ENCODE measurements at regions not wholly inside any gene's neighbourhood (a gene's known extent, or its start where the extent isn't known, plus 50 kb on each side); places are given as distances from the start of the nearest gene placed in this dataset.

DNA sequence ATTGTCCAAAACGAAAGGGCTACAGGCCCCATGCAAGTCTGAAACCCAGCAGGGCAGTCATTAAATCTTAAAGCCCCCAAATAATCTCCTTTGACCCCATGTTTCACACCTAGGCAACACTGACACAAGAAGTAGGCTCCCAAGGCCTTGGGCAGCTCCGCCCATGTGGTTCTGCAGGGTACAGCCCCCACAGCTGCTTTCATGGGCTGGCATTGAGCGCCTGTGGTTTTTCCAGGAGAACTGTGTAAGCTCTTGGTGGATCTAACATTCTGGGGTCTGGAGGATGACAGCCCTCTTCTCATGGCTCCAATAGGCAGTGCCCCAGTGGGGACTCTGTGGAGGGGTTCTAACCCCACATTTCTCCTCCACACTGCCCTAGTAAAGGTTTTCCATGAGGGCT is 623.5 kb downstream of the PRR16 start:
- TF ChIP-seq, protein P1, sequence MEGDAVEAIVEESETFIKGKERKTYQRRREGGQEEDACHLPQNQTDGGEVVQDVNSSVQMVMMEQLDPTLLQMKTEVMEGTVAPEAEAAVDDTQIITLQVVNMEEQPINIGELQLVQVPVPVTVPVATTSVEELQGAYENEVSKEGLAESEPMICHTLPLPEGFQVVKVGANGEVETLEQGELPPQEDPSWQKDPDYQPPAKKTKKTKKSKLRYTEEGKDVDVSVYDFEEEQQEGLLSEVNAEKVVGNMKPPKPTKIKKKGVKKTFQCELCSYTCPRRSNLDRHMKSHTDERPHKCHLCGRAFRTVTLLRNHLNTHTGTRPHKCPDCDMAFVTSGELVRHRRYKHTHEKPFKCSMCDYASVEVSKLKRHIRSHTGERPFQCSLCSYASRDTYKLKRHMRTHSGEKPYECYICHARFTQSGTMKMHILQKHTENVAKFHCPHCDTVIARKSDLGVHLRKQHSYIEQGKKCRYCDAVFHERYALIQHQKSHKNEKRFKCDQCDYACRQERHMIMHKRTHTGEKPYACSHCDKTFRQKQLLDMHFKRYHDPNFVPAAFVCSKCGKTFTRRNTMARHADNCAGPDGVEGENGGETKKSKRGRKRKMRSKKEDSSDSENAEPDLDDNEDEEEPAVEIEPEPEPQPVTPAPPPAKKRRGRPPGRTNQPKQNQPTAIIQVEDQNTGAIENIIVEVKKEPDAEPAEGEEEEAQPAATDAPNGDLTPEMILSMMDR (IDR thresholded peaks at IDR 0.05): no peak
- no peak for TF ChIP-seq POLR2A (IDR thresholded peaks at IDR 0.05)

Data from heart left ventricle (tissue), 13 donors.